ENCODE measurements at regions not wholly inside any gene's neighbourhood (a gene's known extent, or its start where the extent isn't known, plus 50 kb on each side); places are given as distances from the start of the nearest gene placed in this dataset.
A peak's percentile ranks its signal among the peaks of the same experiment; 100 is the strongest.
"Not testable (repeated sequence)": the region's sequence is repeated elsewhere in the genome, so short reads cannot be mapped to it uniquely, and the experiment has no call there.

GRCh38 chr10:114708084-114708483 is 50.0 kb upstream of the ABLIM1 start:
- DNase-seq (ENCODE audit: low read depth in 4 of 4, low spot score in 3 of 4) = no peak

- no peak for DNase-seq (ENCODE audit: low read depth in 4 of 4, low spot score in 3 of 4)
Observed at GRCh38 chr10:114708717-114709335, 50.8 kb upstream of the ABLIM1 start.

- no peak for DNase-seq (ENCODE audit: low read depth in 4 of 4, low spot score in 3 of 4)
Observed at GRCh38 chr10:114709984-114710383, 51.9 kb upstream of the ABLIM1 start.

GRCh38 chr10:114711176-114711868 is 53.2 kb upstream of the ABLIM1 start:
- no peak for DNase-seq (ENCODE audit: low read depth in 4 of 4, low spot score in 3 of 4)

GRCh38 chr10:114711869-114712250 is 53.8 kb upstream of the ABLIM1 start:
- no peak for DNase-seq (ENCODE audit: low read depth in 4 of 4, low spot score in 3 of 4)

- no peak for DNase-seq (ENCODE audit: low read depth in 4 of 4, low spot score in 3 of 4)
Observed at GRCh38 chr10:114713525-114714090, 55.5 kb upstream of the ABLIM1 start.

- peak in 1 of 4 donors; percentile 52 for DNase-seq (ENCODE audit: low read depth in 4 of 4, low spot score in 3 of 4)
Observed at GRCh38 chr10:114714281-114714741, 56.2 kb upstream of the ABLIM1 start.

GRCh38 chr10:114715171-114715670 is 57.1 kb upstream of the ABLIM1 start:
- no peak for DNase-seq (ENCODE audit: low read depth in 4 of 4, low spot score in 3 of 4)

- DNase-seq (ENCODE audit: low read depth in 4 of 4, low spot score in 3 of 4) = no peak
Observed at GRCh38 chr10:114716811-114717404, 58.8 kb upstream of the ABLIM1 start.

GRCh38 chr10:114717881-114718280 is 59.8 kb upstream of the ABLIM1 start:
- not testable (repeated sequence) for DNase-seq (ENCODE audit: low read depth in 4 of 4, low spot score in 3 of 4)

GRCh38 chr10:114718374-114718773 is 60.3 kb upstream of the ABLIM1 start:
- no peak for DNase-seq (ENCODE audit: low read depth in 4 of 4, low spot score in 3 of 4)

GRCh38 chr10:114719311-114719710 is 61.2 kb upstream of the ABLIM1 start:
- DNase-seq (ENCODE audit: low read depth in 4 of 4, low spot score in 3 of 4) = no peak

- not testable (repeated sequence) for DNase-seq (ENCODE audit: low read depth in 4 of 4, low spot score in 3 of 4)
Observed at GRCh38 chr10:114720023-114720422, 61.9 kb upstream of the ABLIM1 start.

- no peak for DNase-seq (ENCODE audit: low read depth in 4 of 4, low spot score in 3 of 4)
Observed at GRCh38 chr10:114720685-114721278, 62.7 kb upstream of the ABLIM1 start.

- not testable (repeated sequence) for DNase-seq (ENCODE audit: low read depth in 4 of 4, low spot score in 3 of 4)
Observed at GRCh38 chr10:114722136-114722535, 64.1 kb upstream of the ABLIM1 start.

- DNase-seq (ENCODE audit: low read depth in 4 of 4, low spot score in 3 of 4) = no peak
Observed at GRCh38 chr10:114723361-114723760, 65.3 kb upstream of the ABLIM1 start.

GRCh38 chr10:114723991-114724715 is 66.1 kb upstream of the ABLIM1 start:
- DNase-seq (ENCODE audit: low read depth in 4 of 4, low spot score in 3 of 4) = no peak

- DNase-seq (ENCODE audit: low read depth in 4 of 4, low spot score in 3 of 4) = no peak
Observed at GRCh38 chr10:114724716-114725106, 66.6 kb upstream of the ABLIM1 start.

- DNase-seq (ENCODE audit: low read depth in 4 of 4, low spot score in 3 of 4) = no peak
Observed at GRCh38 chr10:114726820-114727271, 68.8 kb upstream of the ABLIM1 start.

- no peak for DNase-seq (ENCODE audit: low read depth in 4 of 4, low spot score in 3 of 4)
Observed at GRCh38 chr10:114728325-114728724, 70.2 kb upstream of the ABLIM1 start.
